HG02588 (cell line): ENCODE measurements at regions not wholly inside any gene's neighbourhood (a gene's known extent, or its start where the extent isn't known, plus 50 kb on each side); places are given as distances from the start of the nearest gene placed in this dataset.
"Not testable (repeated sequence)": the region's sequence is repeated elsewhere in the genome, so short reads cannot be mapped to it uniquely, and the experiment has no call there.

ENCODE experiments used
- ATAC-seq: cut with Tn5 transposase; IDR thresholded peaks from one replicate; pipeline ENCODE4 v1.9.1; 2021; ENCODE audit warnings: mild to moderate bottlenecking, moderate library complexity; ENCODE audit not compliant: unreplicated experiment

- ATAC-seq = no peak
Measured at GRCh38 chr4:141455651-141456050, 180.7 kb upstream of the IL15 start.

GRCh38 chr4:141457653-141458052 lies 178.7 kb upstream of the IL15 start:
- ATAC-seq = no peak

GRCh38 chr4:141458501-141458900 lies 177.9 kb upstream of the IL15 start:
- ATAC-seq = no peak

GRCh38 chr4:141459020-141459419 lies 177.4 kb upstream of the IL15 start:
- ATAC-seq = no peak

GRCh38 chr4:141462361-141462760 lies 174.0 kb upstream of the IL15 start:
- ATAC-seq = no peak

- no peak for ATAC-seq
Measured at GRCh38 chr4:141463678-141464077, 172.7 kb upstream of the IL15 start.

- no peak for ATAC-seq
Measured at GRCh38 chr4:141464366-141464765, 172.0 kb upstream of the IL15 start.

GRCh38 chr4:141465171-141465570 lies 171.2 kb upstream of the IL15 start:
- ATAC-seq = no peak

GRCh38 chr4:141467225-141467624 lies 169.2 kb upstream of the IL15 start:
- ATAC-seq = no peak

GRCh38 chr4:141469392-141469791 lies 167.0 kb upstream of the IL15 start:
- no peak for ATAC-seq

- ATAC-seq = no peak
Measured at GRCh38 chr4:141473026-141473540, 163.3 kb upstream of the IL15 start.

GRCh38 chr4:141473952-141474351 lies 162.4 kb upstream of the IL15 start:
- no peak for ATAC-seq

GRCh38 chr4:141480950-141481349 lies 155.4 kb upstream of the IL15 start:
- ATAC-seq = no peak

GRCh38 chr4:141484298-141484697 lies 152.1 kb upstream of the IL15 start:
- not testable (repeated sequence) for ATAC-seq

GRCh38 chr4:141486375-141486997 lies 149.9 kb upstream of the IL15 start:
- ATAC-seq = no peak

- ATAC-seq = peak; percentile 95
Measured at GRCh38 chr4:141497627-141498026, 138.8 kb upstream of the IL15 start.

- ATAC-seq = no peak
Measured at GRCh38 chr4:141499261-141499853, 137.0 kb upstream of the IL15 start.

- ATAC-seq = no peak
Measured at GRCh38 chr4:141501395-141501794, 135.0 kb upstream of the IL15 start.

- ATAC-seq = no peak
Measured at GRCh38 chr4:141501931-141502330, 134.5 kb upstream of the IL15 start.

- no peak for ATAC-seq
Measured at GRCh38 chr4:141502755-141503154, 133.6 kb upstream of the IL15 start.

GRCh38 chr4:141503260-141503659 lies 133.1 kb upstream of the IL15 start:
- no peak for ATAC-seq

GRCh38 chr4:141511055-141511454 lies 125.3 kb upstream of the IL15 start:
- ATAC-seq = no peak

- ATAC-seq = no peak
Measured at GRCh38 chr4:141513866-141514265, 122.5 kb upstream of the IL15 start.
